Activated CD8-positive, alpha-beta memory T cell treated with anti-CD3 and anti-CD28 coated beads for 1 hour (primary cell): ENCODE measurements at regions not wholly inside any gene's neighbourhood (a gene's known extent, or its start where the extent isn't known, plus 50 kb on each side); places are given as distances from the start of the nearest gene placed in this dataset.
"Not testable (repeated sequence)": the region's sequence is repeated elsewhere in the genome, so short reads cannot be mapped to it uniquely, and the experiment has no call there.

ENCODE experiments used
- DNase-seq, 2 donors: peaks; one replicate each; pipeline ENCODE4 v3.0.0-alpha.2; 2020; ENCODE audit warnings: low read depth in 1 of 2; ENCODE audit errors: extremely low read depth in 1 of 2

- no peak for DNase-seq
Measured at GRCh38 chr18:8912348-8913326, 189.9 kb upstream of the NDUFV2 start.

GRCh38 chr18:8913606-8914403, 188.7 kb upstream of the NDUFV2 start:
- DNase-seq, result not testable (repeated sequence)

GRCh38 chr18:8914404-8915264, 187.9 kb upstream of the NDUFV2 start:
- not testable (repeated sequence) for DNase-seq

GRCh38 chr18:8920856-8921787, 181.4 kb upstream of the NDUFV2 start:
- DNase-seq, result not testable (repeated sequence)

- DNase-seq, result no peak
Measured at GRCh38 chr18:8926464-8926863, 176.0 kb upstream of the NDUFV2 start.

- DNase-seq, result no peak
Measured at GRCh38 chr18:8928044-8928443, 174.5 kb upstream of the NDUFV2 start.

GRCh38 chr18:8928847-8929780, 173.4 kb upstream of the NDUFV2 start:
- no peak for DNase-seq

- DNase-seq, result no peak
Measured at GRCh38 chr18:8930990-8931616, 171.4 kb upstream of the NDUFV2 start.

GRCh38 chr18:8932866-8933265, 169.6 kb upstream of the NDUFV2 start:
- DNase-seq, result no peak

GRCh38 chr18:8933714-8934284, 168.7 kb upstream of the NDUFV2 start:
- DNase-seq, result no peak

GRCh38 chr18:8935346-8935745, 167.2 kb upstream of the NDUFV2 start:
- DNase-seq, result not testable (repeated sequence)

GRCh38 chr18:8936619-8937018, 165.9 kb upstream of the NDUFV2 start:
- no peak for DNase-seq

GRCh38 chr18:8937160-8938094, 165.1 kb upstream of the NDUFV2 start:
- no peak for DNase-seq

- no peak for DNase-seq
Measured at GRCh38 chr18:8938817-8939216, 163.7 kb upstream of the NDUFV2 start.

- no peak for DNase-seq
Measured at GRCh38 chr18:8942021-8942908, 160.2 kb upstream of the NDUFV2 start.
